Stomach (tissue), 8 donors: ENCODE measurements at regions not wholly inside any gene's neighbourhood (a gene's known extent, or its start where the extent isn't known, plus 50 kb on each side); places are given as distances from the start of the nearest gene placed in this dataset.

Experiments used
- DNase-seq, 2 donors: peaks; one replicate each; pipeline versions ENCODE4 v3.0.0 to v3.0.0-alpha.2; 2013 to 2019
- H3K27ac ChIP-seq, 5 donors: fragments of 200-600 bp in 4 of 5; sonication (generic) in 4 of 5; one replicate each; pipeline ENCODE4 v1.5.1; 2013 to 2019; ENCODE audit warnings: mild to moderate bottlenecking in 1 of 5, moderate library complexity in 1 of 5
- H3K27me3 ChIP-seq, 3 donors: fragments of 200-600 bp; sonication (generic); one replicate each; pipeline ENCODE4 v1.5.1; 2017 to 2019; ENCODE audit warnings: mixed run types in 1 of 3
- H3K36me3 ChIP-seq, 4 donors: fragments of 200-600 bp; sonication (generic); 1 replicate in 3 of 4; 2 replicates in 1 of 4; pipeline ENCODE4 v1.5.1; 2016 to 2019
- H3K4me1 ChIP-seq, 4 donors: fragments of 200-600 bp; sonication (generic); one replicate each; pipeline ENCODE4 v1.5.1; 2016 to 2019
- H3K4me3 ChIP-seq, 4 donors: fragments of 200-600 bp; sonication (generic) in 3 of 4; one replicate each; pipeline ENCODE4 v1.5.1; 2016 to 2019; ENCODE audit warnings: mild to moderate bottlenecking in 1 of 4
- H3K9me3 ChIP-seq, 4 donors: fragments of 200-600 bp; sonication (generic); one replicate each; pipeline ENCODE4 v1.5.1; 2016 to 2019
- EP300 ChIP-seq: sonication (generic); formaldehyde crosslinking; IDR thresholded peaks from one replicate; pipeline ENCODE4 v1.6.1; 2017; ENCODE audit warnings: antibody characterized with exemption
- POLR2A ChIP-seq, 4 donors: fragments of 450-650 bp; IDR thresholded peaks; one replicate each; pipeline ENCODE4 v1.6.1; 2016; ENCODE audit warnings: antibody characterized with exemption in 4 of 4, control low read depth in 2 of 4, mild to moderate bottlenecking in 1 of 4, moderate library complexity in 1 of 4
- POLR2AphosphoS5 ChIP-seq, 3 donors: sonication (generic); formaldehyde crosslinking; IDR thresholded peaks; one replicate each; pipeline ENCODE4 v1.6.1; 2016; ENCODE audit warnings: antibody characterized with exemption in 3 of 3
- WGBS, 5 donors: extraction: QIAGEN DNeasy Blood & Tissue Kit in 3 of 5; methylation state at CpG; one replicate each; pipeline versions ENCODE4 v1.1.5 to v1.1.7; 2013 to 2018; 5-methylcytosine and 5-hydroxymethylcytosine counted together
- intact Hi-C: fragments of 100-400 bp; cut with DNase I; formaldehyde crosslinking; loops from one replicate; pipeline ENCODE4 v1.15.1; 2023; ENCODE audit warnings: low total_unique reads
- TF ChIP-seq, protein P1 (sequence below), 7 experiments: fragments of 450-650 bp in 4 of 7; fragments of 200-600 bp in 3 of 7; sonication (generic) in 3 of 7; IDR thresholded peaks; one replicate each; pipeline ENCODE4 v1.5.1; 2016 to 2019; ENCODE audit warnings: antibody characterized with exemption in 7 of 7, control low read depth in 2 of 7, mild to moderate bottlenecking in 1 of 7
- donor health status: healthy with polysubstance abuse.
- donor health status: Bipolar disorder and iron deficiency.
- donor health status: healthy.

GRCh38 chr3:101172516-101172915 lies 147.9 kb downstream of the IMPG2 start:
- H3K36me3 ChIP-seq: no peaks in the 10 kb centered on the region
- peaks cover 0 to 17% (median 0%) of the 10 kb centered on the region in 4 donors for H3K4me1 ChIP-seq
- H3K27ac ChIP-seq: no peak overlapping the region
- WGBS, 5 donors: 53 to 74% (median 67%) methylated on average over 1 of the region's 1 CpG
- intact Hi-C loops: no loop called here
- DNase-seq: no peak
- no peak for TF ChIP-seq POLR2A (IDR thresholded peaks at IDR 0.05)
- TF ChIP-seq, protein P1, sequence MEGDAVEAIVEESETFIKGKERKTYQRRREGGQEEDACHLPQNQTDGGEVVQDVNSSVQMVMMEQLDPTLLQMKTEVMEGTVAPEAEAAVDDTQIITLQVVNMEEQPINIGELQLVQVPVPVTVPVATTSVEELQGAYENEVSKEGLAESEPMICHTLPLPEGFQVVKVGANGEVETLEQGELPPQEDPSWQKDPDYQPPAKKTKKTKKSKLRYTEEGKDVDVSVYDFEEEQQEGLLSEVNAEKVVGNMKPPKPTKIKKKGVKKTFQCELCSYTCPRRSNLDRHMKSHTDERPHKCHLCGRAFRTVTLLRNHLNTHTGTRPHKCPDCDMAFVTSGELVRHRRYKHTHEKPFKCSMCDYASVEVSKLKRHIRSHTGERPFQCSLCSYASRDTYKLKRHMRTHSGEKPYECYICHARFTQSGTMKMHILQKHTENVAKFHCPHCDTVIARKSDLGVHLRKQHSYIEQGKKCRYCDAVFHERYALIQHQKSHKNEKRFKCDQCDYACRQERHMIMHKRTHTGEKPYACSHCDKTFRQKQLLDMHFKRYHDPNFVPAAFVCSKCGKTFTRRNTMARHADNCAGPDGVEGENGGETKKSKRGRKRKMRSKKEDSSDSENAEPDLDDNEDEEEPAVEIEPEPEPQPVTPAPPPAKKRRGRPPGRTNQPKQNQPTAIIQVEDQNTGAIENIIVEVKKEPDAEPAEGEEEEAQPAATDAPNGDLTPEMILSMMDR (IDR thresholded peaks at IDR 0.05): no peak
- TF ChIP-seq EP300: no peak
- no peak for TF ChIP-seq POLR2AphosphoS5 (IDR thresholded peaks at IDR 0.05)
- no peak overlapping the region for H3K4me3 ChIP-seq
- no peaks in the 10 kb centered on the region for H3K9me3 ChIP-seq
- no peaks in the 10 kb centered on the region for H3K27me3 ChIP-seq

DNA sequence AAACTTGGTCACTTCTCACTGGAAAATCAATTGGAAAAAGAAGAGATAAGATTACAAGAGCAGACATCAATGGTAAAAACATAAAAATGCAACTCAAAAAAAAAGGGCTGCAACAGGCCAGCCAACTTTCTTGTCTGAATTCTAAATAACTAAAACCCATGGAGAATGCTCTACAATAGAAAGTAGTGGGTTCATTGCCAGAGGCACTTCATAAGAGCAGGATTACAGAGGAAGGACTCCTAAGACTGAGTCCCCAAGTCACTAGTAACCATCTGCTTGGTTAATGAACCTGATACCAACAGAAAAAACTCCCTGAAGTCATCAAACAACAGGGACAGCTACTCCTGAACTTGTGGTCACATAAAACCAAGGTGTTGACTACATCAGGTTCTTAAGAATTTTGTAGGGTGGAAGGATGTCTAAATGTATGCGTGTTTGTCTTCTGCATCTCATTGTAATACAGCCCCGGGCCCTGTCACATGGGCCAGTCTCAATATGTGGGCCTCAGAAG lies 148.6 kb downstream of the IMPG2 start:
- H3K36me3 ChIP-seq: no peaks in the 10 kb centered on the region
- TF ChIP-seq, protein P1 (IDR thresholded peaks at IDR 0.05): no peak
- intact Hi-C loops: no loop called here
- H3K4me3 ChIP-seq: no peak overlapping the region
- DNase-seq: no peak
- no peaks in the 10 kb centered on the region for H3K27me3 ChIP-seq
- peaks cover 0 to 17% (median 0%) of the 10 kb centered on the region in 4 donors for H3K4me1 ChIP-seq
- WGBS, 5 donors: 86 to 96% (median 94%) methylated on average over 2 of the region's 2 CpGs
- H3K27ac ChIP-seq: no peak overlapping the region
- no peaks in the 10 kb centered on the region for H3K9me3 ChIP-seq

- Histone ChIP-seq H3K36me3 (no peaks in the 10 kb centered on the region), H3K4me1 (peaks cover 0 to 17% (median 0%) of the 10 kb centered on the region in 4 donors), H3K4me3 (no peak overlapping the region), H3K27me3 (no peaks in the 10 kb centered on the region), H3K27ac (peak overlapping the region in 2 of 5 donors; percentile 23 to 56), H3K9me3 (no peaks in the 10 kb centered on the region)
- intact Hi-C loops: no loop called here
- WGBS, 5 donors: 71 to 75% (median 75%) methylated on average over 5 of the region's 5 CpGs
- DNase-seq: no peak
- TF ChIP-seq EP300: no peak
- no peak for TF ChIP-seq POLR2A (IDR thresholded peaks at IDR 0.05)
- no peak for TF ChIP-seq POLR2AphosphoS5 (IDR thresholded peaks at IDR 0.05)
- TF ChIP-seq, protein P1 (IDR thresholded peaks at IDR 0.05): no peak
These were observed 149.4 kb downstream of the IMPG2 start for GRCh38 chr3:101170806-101171558.

DNA sequence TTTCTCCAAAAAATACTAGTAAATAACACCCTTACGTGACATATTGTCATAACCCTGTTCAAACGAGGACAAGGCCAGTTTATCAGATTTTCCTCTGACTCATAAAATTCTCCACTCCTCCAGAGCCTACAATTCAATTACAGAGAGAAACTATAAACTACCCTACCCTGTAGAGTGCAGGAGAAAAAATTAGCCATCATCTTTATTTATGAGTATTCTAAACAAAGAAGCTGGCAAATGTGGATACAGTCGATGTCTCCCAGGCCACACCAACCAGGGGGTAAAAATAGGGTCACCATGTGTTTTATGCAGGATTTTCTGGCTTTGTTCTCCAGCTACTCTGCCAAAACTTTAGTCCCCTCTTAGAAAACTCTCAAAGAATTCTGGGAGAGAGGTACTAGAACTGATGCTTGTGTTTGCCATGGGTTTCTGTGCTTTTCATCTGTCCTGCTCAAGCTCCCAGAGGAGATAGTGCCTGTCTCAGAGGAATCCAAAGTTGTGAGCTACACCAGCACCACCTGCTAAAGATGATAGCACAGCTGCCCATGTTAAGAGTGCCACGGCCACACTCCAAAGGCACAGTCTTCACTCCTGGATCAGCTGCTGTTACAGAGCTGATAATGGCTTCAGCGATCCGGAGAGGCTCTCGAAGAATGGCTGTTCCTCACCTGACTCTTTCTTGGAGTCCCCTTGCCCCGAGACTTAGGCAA lies 150.2 kb downstream of the IMPG2 start:
- Histone ChIP-seq H3K36me3 (no peaks in the 10 kb centered on the region), H3K4me3 (no peak overlapping the region), H3K27ac (peak overlapping the region in 2 of 5 donors; percentile 23 to 56), H3K27me3 (no peaks in the 10 kb centered on the region), H3K4me1 (peaks cover 0 to 17% (median 0%) of the 10 kb centered on the region in 4 donors), H3K9me3 (no peaks in the 10 kb centered on the region)
- TF ChIP-seq POLR2AphosphoS5 (IDR thresholded peaks at IDR 0.05): peak in 1 of 3 donors; percentile 10
- TF ChIP-seq EP300: no peak
- TF ChIP-seq, protein P1 (IDR thresholded peaks at IDR 0.05): no peak
- WGBS, 5 donors: 64 to 76% (median 71%) methylated on average over 8 of the region's 8 CpGs
- peak in 1 of 2 donors; percentile 61 for DNase-seq
- intact Hi-C loops: no loop called here
